ENCODE measurements at regions not wholly inside any gene's neighbourhood (a gene's known extent, or its start where the extent isn't known, plus 50 kb on each side); places are given as distances from the start of the nearest gene placed in this dataset.

GRCh38 chr11:110832080-110832479 is 119.8 kb upstream of the ARHGAP20 start:
- CTCF ChIA-PET = no interaction called here
- TF ChIP-seq TCF7L2 (IDR thresholded peaks at IDR 0.05; ENCODE audit: low read depth, low read length) (no peak), POLR2AphosphoS5 (IDR thresholded peaks at IDR 0.05; ENCODE audit: low read depth, low read length) (no peak), CTCF (IDR thresholded peaks at IDR 0.05) (no peak), REST (IDR thresholded peaks at IDR 0.05; ENCODE audit: insufficient read depth in 1 of 2, low read depth in 2 of 2, low read length in 1 of 2) (no peak), SIN3A (IDR thresholded peaks at IDR 0.05; ENCODE audit: borderline replicate concordance, insufficient read depth, low read depth, low read length) (no peak)
- no TSS peak for BruUV-seq (replicated peaks)
- H3K27me3 ChIP-seq (ENCODE audit: control insufficient read depth, insufficient read depth, low read length) = peaks cover 5% of the 10 kb centered on the region; the same call in 1 of the 2 replicates
- ATAC-seq (no peak), DNase-seq (ENCODE audit: low read depth, low spot score) (no peak)
- H3K4me1 ChIP-seq (ENCODE audit: control insufficient read depth, insufficient read depth, low read length) = no peaks in the 10 kb centered on the region
- no peak overlapping the region for H3K27ac ChIP-seq (ENCODE audit: low read length)
- POLR2A ChIA-PET = no interaction called here
- no peaks in the 10 kb centered on the region for H3K36me3 ChIP-seq (ENCODE audit: control insufficient read depth, insufficient read depth, low read length)
- H3K9me3 ChIP-seq (ENCODE audit: control insufficient read depth, insufficient read depth, low read depth, low read length) = no peaks in the 10 kb centered on the region
- no peak overlapping the region for H3K4me3 ChIP-seq (ENCODE audit: low read depth in 2 of 2, low read length in 2 of 2)
- intact Hi-C loops (cut with micrococcal nuclease; ENCODE audit: unreplicated experiment) = no loop called here
- in situ Hi-C loops (cut with HindIII; ENCODE audit: low pct_unique_long_range_greater_than_20kb, low sequenced_read_pairs) = no loop called here

GRCh38 chr11:110830747-110831146 is 118.5 kb upstream of the ARHGAP20 start:
- TF ChIP-seq TCF7L2 (IDR thresholded peaks at IDR 0.05; ENCODE audit: low read depth, low read length) = no peak
- no peak for TF ChIP-seq REST (IDR thresholded peaks at IDR 0.05; ENCODE audit: insufficient read depth in 1 of 2, low read depth in 2 of 2, low read length in 1 of 2)
- TF ChIP-seq POLR2AphosphoS5 (IDR thresholded peaks at IDR 0.05; ENCODE audit: low read depth, low read length) = no peak
- TF ChIP-seq SIN3A (IDR thresholded peaks at IDR 0.05; ENCODE audit: borderline replicate concordance, insufficient read depth, low read depth, low read length) = no peak
- TF ChIP-seq CTCF (IDR thresholded peaks at IDR 0.05) = no peak
- intact Hi-C loops (cut with micrococcal nuclease; ENCODE audit: unreplicated experiment) (no loop called here), in situ Hi-C loops (cut with HindIII; ENCODE audit: low pct_unique_long_range_greater_than_20kb, low sequenced_read_pairs) (no loop called here)
- H3K27me3 ChIP-seq (ENCODE audit: control insufficient read depth, insufficient read depth, low read length) = peaks cover 5% of the 10 kb centered on the region; the same call in 1 of the 2 replicates
- H3K27ac ChIP-seq (ENCODE audit: low read length) = no peak overlapping the region
- no peaks in the 10 kb centered on the region for H3K4me1 ChIP-seq (ENCODE audit: control insufficient read depth, insufficient read depth, low read length)
- ATAC-seq (no peak), DNase-seq (ENCODE audit: low read depth, low spot score) (no peak)
- H3K4me3 ChIP-seq (ENCODE audit: low read depth in 2 of 2, low read length in 2 of 2) = no peak overlapping the region
- ChIA-PET CTCF (no interaction called here), POLR2A (no interaction called here)
- H3K36me3 ChIP-seq (ENCODE audit: control insufficient read depth, insufficient read depth, low read length) = no peaks in the 10 kb centered on the region
- no peaks in the 10 kb centered on the region for H3K9me3 ChIP-seq (ENCODE audit: control insufficient read depth, insufficient read depth, low read depth, low read length)
- no TSS peak for BruUV-seq (replicated peaks)
